ENCODE measurements at regions not wholly inside any gene's neighbourhood (a gene's known extent, or its start where the extent isn't known, plus 50 kb on each side); places are given as distances from the start of the nearest gene placed in this dataset. TPM values are rescaled to one million over a fixed set of nuclear protein-coding genes. Genes with fewer than 3 reads are reported as not detected.

Small RNAs in the stretch of these regions (microRNA-seq; reads per million reads assigned to microRNA genes)
- gene COX6CP16 (ENCODE audit: insufficient read depth, insufficient read length) (not detected), gene MIR5093 (ENCODE audit: insufficient read depth in 1 of 2, insufficient read length in 1 of 2, unreplicated experiment in 1 of 2) (0 reads per million in 2 experiments)

Small RNAs in the stretch of these regions (small RNA-seq; reads per million reads assigned to genes)
- gene COX6CP16 (0 reads per million in 5 experiments), gene MIR5093 (0 reads per million in 5 experiments)

Data from IMR-90 (cell line).